Lower lobe of right lung (tissue), 2 donors: ENCODE measurements at regions not wholly inside any gene's neighbourhood (a gene's known extent, or its start where the extent isn't known, plus 50 kb on each side); places are given as distances from the start of the nearest gene placed in this dataset.
"Not testable (repeated sequence)": the region's sequence is repeated elsewhere in the genome, so short reads cannot be mapped to it uniquely, and the experiment has no call there.

ENCODE experiments used
- ATAC-seq, 2 donors: fragments of 200-7000 bp; cut with Tn5 transposase; one replicate each; pipeline ENCODE4 v1.9.1; 2020 to 2022; ENCODE audit warnings: mild to moderate bottlenecking in 2 of 2, moderate library complexity in 2 of 2
- DNase-seq: peaks from one replicate; pipeline ENCODE4 v3.0.0-alpha.2; 2020
- H3K27ac ChIP-seq: fragments of 200-600 bp; one replicate; pipeline ENCODE4 v1.8.0; 2022
- H3K27me3 ChIP-seq: fragments of 200-600 bp; one replicate; pipeline ENCODE4 v1.8.0; 2022; ENCODE audit warnings: low read depth
- H3K36me3 ChIP-seq: fragments of 200-600 bp; one replicate; pipeline ENCODE4 v1.8.0; 2022; ENCODE audit warnings: mild to moderate bottlenecking
- H3K4me1 ChIP-seq: fragments of 200-600 bp; one replicate; pipeline ENCODE4 v1.8.0; 2022
- H3K4me3 ChIP-seq: fragments of 200-600 bp; one replicate; pipeline ENCODE4 v1.8.0; 2022; ENCODE audit warnings: mild to moderate bottlenecking
- H3K9me3 ChIP-seq: fragments of 200-600 bp; one replicate; pipeline ENCODE4 v1.8.0; 2022
- CTCF ChIP-seq: fragments of 200-600 bp; IDR thresholded peaks from one replicate; pipeline ENCODE4 v1.8.0; 2022; ENCODE audit warnings: antibody characterized with exemption, mild to moderate bottlenecking
- intact Hi-C: fragments of 100-400 bp; cut with DNase I; formaldehyde crosslinking; loops from one replicate; pipeline ENCODE4 v1.11.0; 2022
- donor health status: DM: no; HTN: yes; CAD: no; lungs with severe emphysema.

GRCh38 chr15:88997531-88997930, 84.4 kb upstream of the MFGE8 start:
- DNase-seq: no peak
- Histone ChIP-seq H3K4me3 (no peak overlapping the region), H3K27me3 (no peaks in the 10 kb centered on the region), H3K27ac (no peak overlapping the region), H3K4me1 (peaks cover 11% of the 10 kb centered on the region), H3K9me3 (no peaks in the 10 kb centered on the region), H3K36me3 (no peaks in the 10 kb centered on the region)
- no peak for TF ChIP-seq CTCF
- intact Hi-C loops: no loop called here
- ATAC-seq: no peak

- H3K4me1 ChIP-seq: peaks cover 13% of the 10 kb centered on the region
- H3K27ac ChIP-seq: no peak overlapping the region
- no peaks in the 10 kb centered on the region for H3K27me3 ChIP-seq
- H3K9me3 ChIP-seq: no peaks in the 10 kb centered on the region
- TF ChIP-seq CTCF: no peak
- ATAC-seq: no peak
- no peak for DNase-seq
- intact Hi-C loops: no loop called here
- H3K4me3 ChIP-seq: no peak overlapping the region
- H3K36me3 ChIP-seq: no peaks in the 10 kb centered on the region
Measured at GRCh38 chr15:88998980-88999713, 86.0 kb upstream of the MFGE8 start.

GRCh38 chr15:89001708-89002275, 86.5 kb upstream of the ABHD2 start:
- DNase-seq, H3K27ac ChIP-seq, intact Hi-C loops, H3K27me3 ChIP-seq, ATAC-seq, H3K9me3 ChIP-seq, H3K4me3 ChIP-seq, H3K36me3 ChIP-seq: not testable (repeated sequence)
- peaks cover 13% of the 10 kb centered on the region for H3K4me1 ChIP-seq

GRCh38 chr15:89002281-89002761, 85.9 kb upstream of the ABHD2 start:
- Histone ChIP-seq H3K36me3 (no peaks in the 10 kb centered on the region), H3K9me3 (no peaks in the 10 kb centered on the region), H3K4me1 (peaks cover 13% of the 10 kb centered on the region), H3K4me3 (no peak overlapping the region), H3K27ac (no peak overlapping the region), H3K27me3 (no peaks in the 10 kb centered on the region)
- peak; percentile 68 to 90 for ATAC-seq
- intact Hi-C loops: no loop called here
- peak; percentile 68 for DNase-seq
- no peak for TF ChIP-seq CTCF

- intact Hi-C loops: no loop called here
- no peaks in the 10 kb centered on the region for H3K9me3 ChIP-seq
- no peaks in the 10 kb centered on the region for H3K27me3 ChIP-seq
- no peak for TF ChIP-seq CTCF
- ATAC-seq (no peak), DNase-seq (no peak)
- H3K27ac ChIP-seq: no peak overlapping the region
- no peak overlapping the region for H3K4me3 ChIP-seq
- H3K36me3 ChIP-seq: no peaks in the 10 kb centered on the region
- peaks cover 13% of the 10 kb centered on the region for H3K4me1 ChIP-seq
Measured at GRCh38 chr15:89002830-89003229, 85.4 kb upstream of the ABHD2 start.
